ENCODE measurements at regions not wholly inside any gene's neighbourhood (a gene's known extent, or its start where the extent isn't known, plus 50 kb on each side); places are given as distances from the start of the nearest gene placed in this dataset.

DNA sequence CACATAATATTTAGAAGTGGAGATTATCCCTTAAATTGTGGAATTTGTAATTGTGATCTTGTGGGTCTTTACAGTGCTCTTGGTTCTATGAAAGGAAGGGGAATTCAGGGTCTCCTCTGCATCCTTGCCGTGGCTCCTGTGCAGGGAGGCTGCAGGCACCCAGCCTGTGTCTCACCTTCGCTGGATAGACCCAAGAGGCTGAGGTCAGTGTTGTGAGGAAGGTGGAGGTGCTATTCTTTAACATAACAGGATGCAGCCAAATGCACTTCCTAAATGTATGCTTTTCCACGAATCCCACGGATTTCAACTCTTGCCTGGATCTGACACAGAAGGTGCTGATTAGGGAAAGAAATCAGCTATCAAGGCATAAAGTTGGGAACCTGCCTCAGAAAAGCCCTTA, 69.5 kb downstream of the TMEM18 start:
- no peak for DNase-seq
- ATAC-seq = no peak
- H3K4me3 ChIP-seq = no peak overlapping the region
- no peaks in the 10 kb centered on the region for H3K9me3 ChIP-seq
- no peaks in the 10 kb centered on the region for H3K36me3 ChIP-seq
- TF ChIP-seq, protein P1, sequence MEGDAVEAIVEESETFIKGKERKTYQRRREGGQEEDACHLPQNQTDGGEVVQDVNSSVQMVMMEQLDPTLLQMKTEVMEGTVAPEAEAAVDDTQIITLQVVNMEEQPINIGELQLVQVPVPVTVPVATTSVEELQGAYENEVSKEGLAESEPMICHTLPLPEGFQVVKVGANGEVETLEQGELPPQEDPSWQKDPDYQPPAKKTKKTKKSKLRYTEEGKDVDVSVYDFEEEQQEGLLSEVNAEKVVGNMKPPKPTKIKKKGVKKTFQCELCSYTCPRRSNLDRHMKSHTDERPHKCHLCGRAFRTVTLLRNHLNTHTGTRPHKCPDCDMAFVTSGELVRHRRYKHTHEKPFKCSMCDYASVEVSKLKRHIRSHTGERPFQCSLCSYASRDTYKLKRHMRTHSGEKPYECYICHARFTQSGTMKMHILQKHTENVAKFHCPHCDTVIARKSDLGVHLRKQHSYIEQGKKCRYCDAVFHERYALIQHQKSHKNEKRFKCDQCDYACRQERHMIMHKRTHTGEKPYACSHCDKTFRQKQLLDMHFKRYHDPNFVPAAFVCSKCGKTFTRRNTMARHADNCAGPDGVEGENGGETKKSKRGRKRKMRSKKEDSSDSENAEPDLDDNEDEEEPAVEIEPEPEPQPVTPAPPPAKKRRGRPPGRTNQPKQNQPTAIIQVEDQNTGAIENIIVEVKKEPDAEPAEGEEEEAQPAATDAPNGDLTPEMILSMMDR (IDR thresholded peaks at IDR 0.05) = no peak
- intact Hi-C loops (cut with DNase I) = no loop called here
- H3K27me3 ChIP-seq = no peaks in the 10 kb centered on the region
- H3K27ac ChIP-seq = no peak overlapping the region
- no peaks in the 10 kb centered on the region for H3K4me1 ChIP-seq

DNA sequence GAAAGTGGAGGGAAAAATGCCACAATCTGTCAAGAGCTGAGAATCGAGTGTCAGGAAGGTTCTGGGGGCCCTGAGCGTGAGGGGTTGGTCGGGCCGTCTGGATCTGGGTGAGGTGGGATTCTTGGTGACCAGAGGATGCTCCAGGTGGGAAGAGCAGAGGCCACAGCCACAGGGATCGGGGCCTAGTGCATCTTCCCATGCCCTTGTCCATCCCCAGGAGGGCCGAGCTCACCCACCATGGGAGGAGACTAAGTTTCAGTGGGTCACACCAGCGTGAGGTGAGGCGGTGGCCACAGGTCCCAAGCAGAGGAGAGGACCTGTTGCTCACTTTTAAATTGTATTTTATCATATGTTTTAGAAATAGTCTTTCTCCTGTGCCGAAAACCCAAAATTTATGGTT, 70.0 kb downstream of the TMEM18 start:
- intact Hi-C loops (cut with DNase I) = no loop called here
- no peak overlapping the region for H3K27ac ChIP-seq
- no peaks in the 10 kb centered on the region for H3K27me3 ChIP-seq
- H3K4me3 ChIP-seq = no peak overlapping the region
- no peak for ATAC-seq
- no peaks in the 10 kb centered on the region for H3K4me1 ChIP-seq
- TF ChIP-seq, protein P1 (IDR thresholded peaks at IDR 0.05) = no peak
- no peaks in the 10 kb centered on the region for H3K36me3 ChIP-seq
- H3K9me3 ChIP-seq = no peaks in the 10 kb centered on the region
- no peak for DNase-seq

DNA sequence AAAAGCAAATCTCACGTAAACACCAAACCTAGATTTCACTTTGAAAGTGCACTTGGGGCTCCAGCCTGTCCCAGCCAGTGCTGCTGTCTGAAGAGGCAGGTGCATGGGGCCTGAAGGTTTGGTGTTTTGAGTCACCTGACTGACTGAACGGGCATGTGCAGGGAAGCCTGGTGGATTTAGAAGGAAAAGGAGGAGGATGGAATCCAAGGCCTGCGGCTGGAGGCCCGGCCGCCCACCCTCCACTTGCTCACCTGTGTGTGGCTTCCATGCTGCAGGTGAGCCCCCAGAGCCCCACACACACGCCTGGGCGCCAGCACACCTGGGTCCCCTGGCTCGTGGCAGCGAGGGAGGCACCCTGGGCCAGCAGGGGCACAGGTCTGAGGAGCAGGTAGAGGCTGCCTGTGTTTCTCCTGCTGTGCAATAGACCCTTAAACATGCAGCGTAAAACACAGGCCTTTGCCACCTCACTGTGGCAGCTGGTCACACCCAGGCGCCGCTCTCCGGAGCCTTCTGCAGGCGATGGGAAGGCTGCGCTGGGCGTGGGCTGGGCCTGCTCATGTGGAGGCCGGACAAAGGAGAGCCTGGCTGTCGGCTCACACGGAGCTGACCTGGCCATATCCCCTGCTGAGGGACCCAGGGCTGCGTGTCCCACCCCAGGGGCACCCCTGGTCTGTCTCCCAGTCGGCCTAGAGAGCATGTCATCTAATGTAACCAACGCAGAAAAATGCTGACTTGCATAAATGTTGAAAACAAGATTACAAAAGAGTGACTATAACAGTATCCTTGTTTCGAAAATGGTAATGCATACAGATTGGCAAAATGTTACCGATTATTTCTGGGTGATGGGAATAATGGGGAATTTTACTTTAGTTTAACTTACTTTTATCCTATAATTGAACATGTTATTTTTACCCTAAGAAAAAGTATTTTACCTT, 71.3 kb downstream of the TMEM18 start:
- intact Hi-C loops (cut with DNase I) = no loop called here
- no peaks in the 10 kb centered on the region for H3K9me3 ChIP-seq
- no peak overlapping the region for H3K27ac ChIP-seq
- H3K27me3 ChIP-seq = no peaks in the 10 kb centered on the region
- no peaks in the 10 kb centered on the region for H3K36me3 ChIP-seq
- TF ChIP-seq, protein P1 (IDR thresholded peaks at IDR 0.05) = no peak
- no peak overlapping the region for H3K4me3 ChIP-seq
- DNase-seq (no peak), ATAC-seq (no peak)
- H3K4me1 ChIP-seq = no peaks in the 10 kb centered on the region

DNA sequence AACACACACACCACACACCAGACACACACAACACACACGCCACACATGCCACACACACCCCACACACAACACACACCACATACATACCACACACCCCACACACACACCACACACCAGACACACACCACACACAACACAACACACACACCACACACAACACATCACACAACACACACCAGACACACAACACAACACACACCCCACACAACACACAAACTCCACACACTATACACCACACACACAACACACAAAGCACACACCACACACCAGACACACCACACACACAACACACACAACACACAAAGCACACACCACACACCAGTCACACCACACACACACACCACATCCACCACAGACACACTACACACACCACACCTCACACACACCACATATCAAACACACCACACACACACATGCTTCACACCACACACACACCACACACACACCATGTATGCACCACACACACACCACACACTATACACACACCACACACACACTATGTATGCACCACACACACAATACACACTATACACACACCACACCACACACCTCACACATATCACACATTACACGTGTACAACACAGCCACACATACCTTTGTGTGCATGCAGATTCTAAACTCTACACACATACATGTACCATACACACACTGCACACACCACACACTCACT, 72.2 kb downstream of the TMEM18 start:
- intact Hi-C loops (cut with DNase I) = no loop called here
- no peaks in the 10 kb centered on the region for H3K9me3 ChIP-seq
- TF ChIP-seq, protein P1 (IDR thresholded peaks at IDR 0.05) = no peak
- ATAC-seq = no peak
- DNase-seq = no peak
- no peaks in the 10 kb centered on the region for H3K36me3 ChIP-seq
- no peak overlapping the region for H3K27ac ChIP-seq
- H3K4me1 ChIP-seq = no peaks in the 10 kb centered on the region
- no peaks in the 10 kb centered on the region for H3K27me3 ChIP-seq
- H3K4me3 ChIP-seq = no peak overlapping the region

DNA sequence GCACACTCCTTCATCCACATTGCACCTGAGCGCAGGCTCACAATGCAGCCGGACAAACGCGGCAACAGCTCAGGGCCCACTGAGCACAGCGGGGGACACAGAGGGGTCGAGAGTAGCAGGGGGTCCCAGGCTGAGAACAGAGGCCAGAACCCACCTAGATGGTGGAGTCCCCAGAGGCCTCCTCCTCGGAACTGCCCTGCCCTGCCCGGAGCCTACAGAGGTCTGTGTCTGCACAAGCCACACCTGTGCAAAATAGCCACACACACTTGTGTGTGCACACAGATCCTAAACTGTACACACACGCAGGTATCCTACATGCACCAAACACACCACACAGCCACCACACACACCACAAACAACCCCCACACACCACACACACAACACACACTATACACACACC, 72.8 kb downstream of the TMEM18 start:
- DNase-seq = no peak
- intact Hi-C loops (cut with DNase I) = no loop called here

More for the DNA sequence above, 72.8 kb downstream of the TMEM18 start:
- Histone ChIP-seq H3K4me1 (no peaks in the 10 kb centered on the region), H3K27ac (no peak overlapping the region), H3K27me3 (no peaks in the 10 kb centered on the region), H3K36me3 (no peaks in the 10 kb centered on the region), H3K9me3 (no peaks in the 10 kb centered on the region), H3K4me3 (no peak overlapping the region)
- TF ChIP-seq, protein P1 (IDR thresholded peaks at IDR 0.05) = no peak
- ATAC-seq = no peak

Measured in upper lobe of right lung (tissue), 1 donor.